Suprapubic skin (tissue), 4 donors: ENCODE measurements at regions not wholly inside any gene's neighbourhood (a gene's known extent, or its start where the extent isn't known, plus 50 kb on each side); places are given as distances from the start of the nearest gene placed in this dataset.

Source experiments
- CTCF ChIP-seq, 2 donors: fragments of 200-600 bp in 1 of 2; fragments of 450-650 bp in 1 of 2; sonication (generic) in 1 of 2; IDR thresholded peaks; one replicate each; pipeline ENCODE4 v1.5.1; 2016 to 2019; ENCODE audit warnings: antibody characterized with exemption in 2 of 2, mild to moderate bottlenecking in 1 of 2, moderate library complexity in 1 of 2
- EP300 ChIP-seq: sonication (generic); formaldehyde crosslinking; IDR thresholded peaks from one replicate; pipeline ENCODE4 v1.6.1; 2017; ENCODE audit warnings: antibody characterized with exemption
- POLR2AphosphoS5 ChIP-seq, 3 donors: sonication (generic); formaldehyde crosslinking; IDR thresholded peaks; one replicate each; pipeline ENCODE4 v1.6.1; 2017; ENCODE audit warnings: antibody characterized with exemption in 3 of 3

GRCh38 chr9:18382243-18382642 is 91.7 kb upstream of the ADAMTSL1 start:
- TF ChIP-seq EP300 (no peak), CTCF (IDR thresholded peaks at IDR 0.05) (no peak), POLR2AphosphoS5 (IDR thresholded peaks at IDR 0.05) (no peak)
